ENCODE measurements at regions not wholly inside any gene's neighbourhood (a gene's known extent, or its start where the extent isn't known, plus 50 kb on each side); places are given as distances from the start of the nearest gene placed in this dataset.
"Not testable (repeated sequence)": the region's sequence is repeated elsewhere in the genome, so short reads cannot be mapped to it uniquely, and the experiment has no call there.

- peak; percentile 76 for DNase-seq
Measured at GRCh38 chr18:67131498-67131897, 385.0 kb downstream of the DSEL start.

GRCh38 chr18:67126751-67127150 is 389.8 kb downstream of the DSEL start:
- not testable (repeated sequence) for DNase-seq

- no peak for DNase-seq
Measured at GRCh38 chr18:67123901-67124300, 392.6 kb downstream of the DSEL start.

GRCh38 chr18:67117804-67118203 is 398.7 kb downstream of the DSEL start:
- no peak for DNase-seq

- DNase-seq = no peak
Measured at GRCh38 chr18:67109535-67109934, 407.0 kb downstream of the DSEL start.

- DNase-seq = no peak
Measured at GRCh38 chr18:67108894-67109293, 407.6 kb downstream of the DSEL start.

GRCh38 chr18:67104700-67105284 is 411.7 kb downstream of the DSEL start:
- peak; percentile 44 for DNase-seq

- DNase-seq = no peak
Measured at GRCh38 chr18:67094123-67094522, 422.4 kb downstream of the DSEL start.

GRCh38 chr18:67092141-67092540 is 424.4 kb downstream of the DSEL start:
- no peak for DNase-seq

- DNase-seq = no peak
Measured at GRCh38 chr18:67081482-67082211, 434.9 kb downstream of the DSEL start.

GRCh38 chr18:67080601-67081000 is 435.9 kb downstream of the DSEL start:
- DNase-seq = no peak

- DNase-seq = no peak
Measured at GRCh38 chr18:67074309-67074708, 442.2 kb downstream of the DSEL start.

- no peak for DNase-seq
Measured at GRCh38 chr18:67072791-67073190, 443.7 kb downstream of the DSEL start.

GRCh38 chr18:67068608-67069007 is 447.9 kb downstream of the DSEL start:
- no peak for DNase-seq

- DNase-seq = no peak
Measured at GRCh38 chr18:67047334-67047733, 443.4 kb upstream of the CDH19 start.

GRCh38 chr18:67043276-67043675 is 439.4 kb upstream of the CDH19 start:
- DNase-seq = no peak

- DNase-seq = no peak
Measured at GRCh38 chr18:67041334-67041733, 437.4 kb upstream of the CDH19 start.

GRCh38 chr18:67035026-67035425 is 431.1 kb upstream of the CDH19 start:
- no peak for DNase-seq

- DNase-seq = no peak
Measured at GRCh38 chr18:67023059-67023458, 419.2 kb upstream of the CDH19 start.

GRCh38 chr18:67010919-67011318 is 407.0 kb upstream of the CDH19 start:
- no peak for DNase-seq

- DNase-seq = no peak
Measured at GRCh38 chr18:67007999-67008398, 404.1 kb upstream of the CDH19 start.

GRCh38 chr18:67007085-67007484 is 403.2 kb upstream of the CDH19 start:
- no peak for DNase-seq

- no peak for DNase-seq
Measured at GRCh38 chr18:67001052-67001451, 397.2 kb upstream of the CDH19 start.

- DNase-seq = no peak
Measured at GRCh38 chr18:66999003-66999402, 395.1 kb upstream of the CDH19 start.

GRCh38 chr18:66995270-66995669 is 391.4 kb upstream of the CDH19 start:
- no peak for DNase-seq
